H1 (cell line): ENCODE measurements at regions not wholly inside any gene's neighbourhood (a gene's known extent, or its start where the extent isn't known, plus 50 kb on each side); places are given as distances from the start of the nearest gene placed in this dataset.

ENCODE experiments used
- CTCF ChIA-PET: fragments of 300-600 bp; sonication (Branson Sonifier 250); formaldehyde crosslinking; loops from one replicate; lab custom pipeline; 2021; ENCODE audit not compliant: partially characterized antibody; lab: Charles Lee
- POLR2A ChIA-PET: fragments of 300-600 bp; sonication (Branson Sonifier 250); formaldehyde crosslinking; loops from one replicate; lab custom pipeline; 2021; ENCODE audit warnings: inconsistent platforms; ENCODE audit not compliant: partially characterized antibody; lab: Charles Lee
- DNase-seq, 2 experiments: peaks; one replicate each; pipeline versions ENCODE4 v3.0.0 to v3.0.0-alpha.2; 2010 to 2022; ENCODE audit warnings: low spot score in 2 of 2, low read depth in 1 of 2, mixed read lengths in 1 of 2
- FAIRE-seq: peaks from 2 replicates; lab custom pipeline; 2011; peaks lifted over from hg19 to GRCh38; lab: Jason Lieb, UNC
- H2AFZ ChIP-seq: 2 replicates; pipeline ENCODE4 v1.8.1; 2012; ENCODE audit warnings: low read length, inconsistent platforms
- H2AK5ac ChIP-seq: 2 replicates; pipeline ENCODE4 v1.6.1; 2013; ENCODE audit warnings: low read depth, low read length
- H2BK120ac ChIP-seq: replicated peaks from 2 replicates; pipeline ENCODE3; 2013; ENCODE audit warnings: low read depth, low read length, inconsistent platforms
- H2BK12ac ChIP-seq: 2 replicates; pipeline ENCODE4 v1.6.1; 2013; ENCODE audit warnings: low read depth, low read length
- H2BK15ac ChIP-seq: 2 replicates; pipeline ENCODE4 v1.6.1; 2013; ENCODE audit warnings: low read length
- H2BK20ac ChIP-seq: 2 replicates; pipeline ENCODE4 v1.6.1; 2013; ENCODE audit warnings: low read length
- H2BK5ac ChIP-seq: 2 replicates; pipeline ENCODE4 v1.6.1; 2013; ENCODE audit warnings: low read depth, low read length
- H3K14ac ChIP-seq: 2 replicates; pipeline ENCODE4 v1.6.1; 2013; ENCODE audit warnings: inconsistent platforms; ENCODE audit not compliant: insufficient read length
- H3K18ac ChIP-seq: 2 replicates; pipeline ENCODE4 v1.6.1; 2013; ENCODE audit warnings: low read length; ENCODE audit errors: extremely low read depth
- H3K23ac ChIP-seq: 2 replicates; pipeline ENCODE4 v1.6.1; 2013; ENCODE audit warnings: inconsistent platforms; ENCODE audit not compliant: insufficient read length
- H3K23me2 ChIP-seq: 2 replicates; pipeline ENCODE4 v1.6.1; 2013; ENCODE audit warnings: low read depth, low read length
- H3K27ac ChIP-seq: 2 replicates; pipeline ENCODE4 v1.6.1; 2011; ENCODE audit warnings: low read depth, low read length, inconsistent platforms
- H3K27me3 ChIP-seq, 4 experiments: replicated peaks in 1 of 4; 1 replicate in 1 of 4; 2 replicates in 3 of 4; pipeline versions ENCODE4 v1.6.1 to v1.8.1; 2011 to 2013; ENCODE audit warnings: low read length in 3 of 4, mild to moderate bottlenecking in 3 of 4, inconsistent platforms in 2 of 4, mixed read lengths in 2 of 4, moderate library complexity in 1 of 4; ENCODE audit not compliant: control insufficient read depth in 3 of 4, insufficient read depth in 3 of 4; ENCODE audit errors: extremely low read depth in 1 of 4
- H3K36me3 ChIP-seq, 4 experiments: 2 replicates each; pipeline versions ENCODE4 v1.6.1 to v1.8.1; 2011 to 2013; ENCODE audit warnings: mild to moderate bottlenecking in 4 of 4, low read length in 3 of 4, moderate library complexity in 2 of 4, control low read depth in 1 of 4, inconsistent platforms in 1 of 4; ENCODE audit not compliant: insufficient read depth in 4 of 4, control insufficient read depth in 2 of 4
- H3K4ac ChIP-seq: replicated peaks from 2 replicates; pipeline ENCODE3; 2013; ENCODE audit warnings: low read length, low read depth, mixed read lengths, inconsistent platforms; ENCODE audit not compliant: insufficient read length
- H3K4me1 ChIP-seq, 4 experiments: replicated peaks in 1 of 4; 1 replicate in 1 of 4; 2 replicates in 3 of 4; pipeline versions ENCODE4 v1.6.1 to v1.8.1; 2011 to 2013; ENCODE audit warnings: low read length in 3 of 4, inconsistent platforms in 2 of 4, mixed read lengths in 1 of 4; ENCODE audit not compliant: insufficient read depth in 4 of 4, control insufficient read depth in 3 of 4
- H3K4me2 ChIP-seq, 2 experiments: 2 replicates each; pipeline versions ENCODE4 v1.6.1 to v1.8.1; 2011 to 2013; ENCODE audit warnings: low read depth in 2 of 2, low read length in 2 of 2, control low read depth in 1 of 2, inconsistent platforms in 1 of 2, mild to moderate bottlenecking in 1 of 2; ENCODE audit not compliant: insufficient read depth in 1 of 2
- H3K4me3 ChIP-seq, 4 experiments: fragments of 200-600, 300-600 bp in 1 of 4; sonication (generic), shearing (Covaris generic), sonication (Bioruptor Twin) in 1 of 4; 2 replicates each; pipeline versions ENCODE4 v1.5.1 to v1.8.1; 2011 to 2016; ENCODE audit warnings: low read length in 4 of 4, low read depth in 3 of 4, control low read depth in 2 of 4, inconsistent platforms in 2 of 4, mild to moderate bottlenecking in 2 of 4, mixed read lengths in 1 of 4, moderate library complexity in 1 of 4; ENCODE audit not compliant: insufficient read depth in 2 of 4; ENCODE audit errors: extremely low read depth in 1 of 4
- H3K56ac ChIP-seq: replicated peaks from 2 replicates; pipeline ENCODE3; 2013; ENCODE audit warnings: low read depth, mild to moderate bottlenecking, mixed read lengths, low read length, inconsistent platforms; ENCODE audit not compliant: insufficient read length
- H3K79me1 ChIP-seq: 2 replicates; pipeline ENCODE4 v1.6.1; 2013; ENCODE audit warnings: low read depth, low read length, control low read depth
- H3K79me2 ChIP-seq, 2 experiments: 2 replicates each; pipeline versions ENCODE4 v1.6.1 to v1.8.1; 2012 to 2013; ENCODE audit warnings: low read length in 2 of 2, mild to moderate bottlenecking in 2 of 2, inconsistent platforms in 1 of 2; ENCODE audit not compliant: insufficient read depth in 2 of 2, control insufficient read depth in 1 of 2
- H3K9ac ChIP-seq, 4 experiments: replicated peaks in 1 of 4; 1 replicate in 1 of 4; 2 replicates in 3 of 4; pipeline versions ENCODE4 v1.6.1 to v1.8.1; 2011 to 2013; ENCODE audit warnings: low read depth in 3 of 4, low read length in 3 of 4, control low read depth in 2 of 4, mild to moderate bottlenecking in 2 of 4, moderate library complexity in 2 of 4, inconsistent platforms in 1 of 4; ENCODE audit errors: extremely low read depth in 1 of 4
- H3K9me3 ChIP-seq, 2 experiments: 2 replicates each; pipeline versions ENCODE4 v1.6.1 to v1.8.1; 2012 to 2013; ENCODE audit warnings: mild to moderate bottlenecking in 2 of 2, moderate library complexity in 2 of 2, control low read depth in 1 of 2, inconsistent platforms in 1 of 2, low read depth in 1 of 2, low read length in 1 of 2, mixed read lengths in 1 of 2; ENCODE audit not compliant: insufficient read depth in 2 of 2
- H4K20me1 ChIP-seq, 2 experiments: replicated peaks in 1 of 2; 2 replicates each; pipeline versions ENCODE3 to v1.8.1; 2011 to 2013; ENCODE audit warnings: inconsistent platforms in 2 of 2, low read length in 2 of 2, mild to moderate bottlenecking in 1 of 2; ENCODE audit not compliant: insufficient read depth in 2 of 2, control insufficient read depth in 1 of 2
- H4K5ac ChIP-seq: 2 replicates; pipeline ENCODE4 v1.6.1; 2013; ENCODE audit warnings: low read length, low read depth, mixed read lengths, inconsistent platforms; ENCODE audit not compliant: insufficient read length
- H4K8ac ChIP-seq: 2 replicates; pipeline ENCODE4 v1.8.0; 2013; ENCODE audit warnings: mild to moderate bottlenecking, moderate library complexity, low read length, inconsistent platforms; ENCODE audit not compliant: insufficient read depth; ENCODE audit errors: extremely low read depth
- H4K91ac ChIP-seq: replicated peaks from 2 replicates; pipeline ENCODE3; 2013; ENCODE audit warnings: low read length, mixed read lengths, inconsistent platforms; ENCODE audit not compliant: insufficient read length
- GABPA ChIP-seq: IDR thresholded peaks from 2 replicates; pipeline ENCODE4 v1.6.1; 2011; ENCODE audit warnings: mild to moderate bottlenecking, low read length, moderate library complexity, borderline replicate concordance; ENCODE audit not compliant: insufficient read depth
- TEAD4 ChIP-seq: IDR thresholded peaks from 2 replicates; pipeline ENCODE4 v1.6.1; 2012; ENCODE audit warnings: low read depth, low read length, inconsistent platforms, mixed read lengths
- WGBS, 2 experiments: shearing (Covaris generic) in 1 of 2; methylation state at CpG; one replicate each; pipeline versions ENCODE4 v1.1.6 to v1.1.7; 2013 to 2015; ENCODE audit warnings: low lambda C conversion rate in 2 of 2, mixed read lengths in 2 of 2, inconsistent platforms in 1 of 2, low coverage in 1 of 2, missing lambda C conversion rate in 1 of 2; ENCODE audit not compliant: insufficient replicate concordance in 2 of 2, insufficient coverage in 1 of 2, insufficient read length in 1 of 2; ENCODE audit errors: extremely low coverage in 1 of 2, missing lambda C conversion rate in 1 of 2; 5-methylcytosine and 5-hydroxymethylcytosine counted together

DNA sequence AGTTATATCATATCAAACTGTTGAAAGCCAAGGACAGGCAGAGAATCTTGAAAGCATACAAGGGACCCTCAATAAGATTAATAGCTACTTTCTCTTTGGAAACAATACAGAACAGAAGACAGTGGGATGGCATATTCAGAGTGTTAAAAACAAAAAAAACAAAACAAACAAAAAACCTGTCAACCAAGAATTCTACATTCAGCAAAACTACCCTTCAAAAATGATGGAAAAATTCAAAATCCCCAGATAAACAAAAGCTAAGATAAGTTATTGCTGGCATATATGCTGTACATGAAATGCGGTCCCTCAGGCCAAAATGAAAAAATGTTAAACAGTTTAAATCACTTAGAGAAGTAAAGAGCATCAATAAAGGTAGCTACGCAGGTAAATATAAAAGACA is 425.1 kb downstream of the ACTL7B start:
- no peak overlapping the region for H3K56ac ChIP-seq
- POLR2A ChIA-PET, result no interaction called here

More for the DNA sequence above, 425.1 kb downstream of the ACTL7B start:
- Histone ChIP-seq H3K79me2 (no peaks in the 10 kb centered on the region), H2BK120ac (no peak overlapping the region), H4K5ac (no peak overlapping the region), H3K27me3 (no peaks in the 10 kb centered on the region), H3K14ac (no peak overlapping the region), H3K23ac (no peak overlapping the region), H2BK5ac (no peak overlapping the region), H3K79me1 (no peaks in the 10 kb centered on the region), H3K18ac (no peak overlapping the region), H4K20me1 (no peaks in the 10 kb centered on the region), H2BK15ac (no peak overlapping the region), H2AFZ (no peak overlapping the region), H3K23me2 (no peaks in the 10 kb centered on the region), H4K8ac (no peak overlapping the region), H3K9me3 (no peaks in the 10 kb centered on the region), H4K91ac (no peak overlapping the region), H3K9ac (no peak overlapping the region), H3K4ac (no peak overlapping the region), H2BK20ac (no peak overlapping the region), H2BK12ac (no peak overlapping the region)
- no peak for FAIRE-seq
- CTCF ChIA-PET, result interaction anchor here (0.6 to 1.9 kb wide), 4 partner anchors 14 to 332 kb away, joined by 3 to 4 read pairs (median 4); no protein-coding TSS in a partner anchor
- WGBS, 2 experiments, result 97% methylated on average over 2 of the region's 2 CpGs; no CpG with 5 or more reads in 1 of the 2 experiments
- TF ChIP-seq GABPA, result no peak
- TF ChIP-seq TEAD4, result no peak
- TF ChIP-seq, all 59 proteins: peak for 0
- no peak overlapping the region for H3K4me3 ChIP-seq
- no peaks in the 10 kb centered on the region for H3K36me3 ChIP-seq
- no peak overlapping the region for H3K27ac ChIP-seq
- no peak overlapping the region for H2AK5ac ChIP-seq
- H3K4me1 ChIP-seq, result no peaks in the 10 kb centered on the region
- no peak overlapping the region for H3K4me2 ChIP-seq
- no peak for DNase-seq
